Hindlimb muscle (tissue), 1 donor: ENCODE measurements at regions not wholly inside any gene's neighbourhood (a gene's known extent, or its start where the extent isn't known, plus 50 kb on each side); places are given as distances from the start of the nearest gene placed in this dataset.
"Not testable (repeated sequence)": the region's sequence is repeated elsewhere in the genome, so short reads cannot be mapped to it uniquely, and the experiment has no call there.

ENCODE experiments used
- DNase-seq: peaks from one replicate; pipeline ENCODE4 v3.0.0-alpha.2; 2013

DNA sequence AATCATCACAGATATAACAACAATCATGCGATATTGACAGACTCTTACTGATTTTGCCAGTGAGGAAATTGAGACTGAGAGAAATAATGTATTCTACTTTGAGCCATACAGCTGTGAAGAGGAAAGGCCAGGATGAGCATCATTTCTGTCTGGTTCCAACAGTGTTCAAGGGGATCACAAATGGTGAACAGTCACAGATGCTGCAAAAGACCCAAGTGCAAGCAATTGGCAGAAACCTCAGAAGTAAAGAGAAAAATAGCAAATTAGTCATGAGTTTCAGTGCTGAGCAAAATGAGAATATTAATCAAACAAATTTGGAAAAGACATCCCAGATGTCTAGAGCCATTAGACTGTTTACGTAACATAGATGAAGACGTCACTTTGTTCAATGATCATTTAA is 114.1 kb downstream of the RAB38 start:
- DNase-seq, result no peak

DNA sequence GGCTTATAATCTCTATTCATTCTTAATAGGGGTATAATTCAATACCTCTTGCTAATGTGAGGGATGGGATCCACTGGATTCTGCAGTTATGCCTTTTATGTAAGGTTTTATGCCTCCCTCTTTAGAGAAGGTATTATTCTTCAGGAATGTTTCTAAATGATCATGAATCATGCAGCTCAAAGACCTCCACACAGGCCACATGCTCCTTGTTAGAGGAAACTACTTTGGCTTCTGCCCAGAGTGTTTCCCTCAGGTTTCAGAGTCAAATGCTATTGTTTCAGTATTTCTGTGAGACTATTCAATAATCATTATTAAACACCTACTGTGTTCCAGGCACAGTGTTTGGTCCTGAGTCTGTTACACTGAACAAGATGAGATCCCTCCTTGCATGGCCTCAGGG is 115.9 kb downstream of the RAB38 start:
- no peak for DNase-seq

GRCh38 chr11:88051396-88051795 is 123.8 kb downstream of the RAB38 start:
- DNase-seq, result no peak

DNA sequence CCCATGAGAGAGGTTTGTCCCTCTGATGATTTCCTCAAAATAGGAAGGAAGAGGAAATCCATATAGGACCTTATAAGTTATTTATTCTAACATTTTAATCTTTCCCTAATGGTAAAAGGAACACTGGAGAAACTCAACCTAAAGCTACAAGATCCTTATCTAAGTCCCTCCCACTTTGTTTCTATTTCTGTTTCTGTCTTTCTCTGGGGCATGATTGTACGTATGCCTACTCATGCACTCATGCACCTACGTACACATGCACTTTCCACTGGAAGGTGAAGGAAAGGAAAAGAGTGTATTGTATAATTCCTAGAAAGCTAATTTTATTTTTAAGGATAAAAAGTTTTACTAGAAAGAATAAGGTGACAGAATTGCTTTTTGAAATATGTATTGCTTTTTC is 125.0 kb downstream of the RAB38 start:
- DNase-seq, result no peak

DNA sequence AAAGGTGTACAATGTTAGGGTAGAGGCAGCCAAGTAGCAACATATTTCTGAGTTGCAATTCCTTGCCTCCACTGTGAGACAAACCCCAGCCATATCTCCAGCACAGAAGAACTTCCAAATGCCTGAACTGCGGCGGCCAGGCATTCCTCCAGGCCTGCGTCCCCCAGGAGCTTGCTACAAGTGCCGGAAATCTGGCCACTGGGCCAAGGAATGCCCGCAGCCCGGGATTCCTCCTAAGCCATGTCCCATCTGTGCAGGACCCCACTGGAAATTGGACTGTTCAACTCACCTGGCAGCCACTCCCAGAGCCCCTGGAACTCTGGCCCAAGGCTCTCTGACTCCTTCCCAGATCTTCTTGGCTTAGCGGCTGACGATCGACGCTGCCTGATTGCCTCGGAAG is 130.0 kb downstream of the RAB38 start:
- DNase-seq, result not testable (repeated sequence)

GRCh38 chr11:88044658-88045057 is 130.6 kb downstream of the RAB38 start:
- DNase-seq, result not testable (repeated sequence)

DNA sequence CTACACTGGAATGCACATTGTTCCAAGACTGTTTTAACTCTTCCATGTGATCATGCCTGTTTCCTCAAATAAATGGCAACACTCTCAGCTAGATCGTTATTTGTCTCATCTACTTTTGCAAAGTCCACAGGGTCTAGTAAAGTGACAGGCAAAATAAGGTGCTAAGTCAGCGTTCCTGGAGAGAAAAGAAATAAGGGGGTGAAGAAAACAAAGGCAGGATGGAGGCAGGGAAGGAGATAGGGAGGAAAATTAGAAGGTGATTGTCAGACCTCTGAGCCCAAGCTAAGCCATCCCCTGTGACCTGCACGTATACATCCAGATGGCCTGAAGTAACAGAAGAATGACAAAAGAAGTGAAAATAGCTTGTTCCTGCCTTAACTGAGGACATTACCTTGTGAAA is 132.1 kb downstream of the RAB38 start:
- DNase-seq, result no peak

DNA sequence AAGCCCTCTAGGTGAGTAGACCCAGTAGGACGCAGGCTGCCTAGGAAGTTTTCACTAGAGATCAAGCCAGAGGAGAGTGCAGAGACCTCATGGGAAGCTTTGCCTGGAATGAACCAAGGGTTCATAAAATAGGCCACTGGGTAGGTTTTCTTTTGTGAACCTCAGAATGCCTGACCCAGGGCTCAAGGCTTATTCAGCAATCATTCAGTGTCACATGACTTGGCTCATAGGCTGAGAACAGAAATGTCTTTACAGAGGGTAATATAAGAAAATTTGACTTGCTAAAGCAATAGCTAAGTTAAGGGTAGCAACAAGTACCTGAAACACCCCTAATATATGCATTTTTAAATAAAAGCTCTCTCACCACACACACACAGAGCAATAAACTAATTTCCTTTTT is 132.6 kb downstream of the RAB38 start:
- DNase-seq, result no peak

GRCh38 chr11:88042238-88042637 is 133.0 kb downstream of the RAB38 start:
- DNase-seq, result no peak

DNA sequence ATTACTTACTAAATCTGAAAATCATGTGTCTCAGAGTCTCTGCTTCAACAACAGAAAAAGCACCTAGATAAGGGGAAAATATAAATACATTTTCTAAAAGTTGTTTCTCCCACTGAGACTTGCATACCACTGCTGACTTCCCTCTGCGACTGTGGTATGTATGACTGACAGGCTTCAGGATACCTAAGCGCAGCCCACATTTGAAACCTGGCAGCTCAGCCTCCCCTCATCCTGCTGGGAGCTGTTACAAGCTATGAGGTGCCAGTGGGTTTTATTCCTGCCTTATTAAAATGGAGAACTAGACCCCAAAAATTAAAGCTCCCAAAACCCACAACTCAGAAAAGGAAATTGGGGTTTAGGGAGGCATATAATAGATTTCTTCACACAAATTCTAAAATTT is 133.6 kb downstream of the RAB38 start:
- DNase-seq, result no peak

DNA sequence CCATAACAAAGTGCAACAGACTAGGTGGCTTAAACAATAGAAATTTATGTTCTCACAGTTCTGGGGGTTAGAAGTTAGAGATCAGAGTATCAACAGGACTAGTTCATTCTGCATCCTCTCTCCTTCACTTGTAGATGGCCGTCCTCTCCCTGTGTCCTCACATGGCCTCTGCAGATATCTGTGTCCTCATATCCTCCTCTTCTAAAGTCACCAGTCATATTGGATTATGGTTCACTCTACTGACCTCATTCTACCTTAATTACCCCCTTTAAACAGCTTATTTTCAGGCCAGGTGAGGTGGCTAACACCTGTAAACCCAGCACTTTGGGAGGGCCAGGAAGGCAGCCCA is 135.1 kb downstream of the RAB38 start:
- no peak for DNase-seq

DNA sequence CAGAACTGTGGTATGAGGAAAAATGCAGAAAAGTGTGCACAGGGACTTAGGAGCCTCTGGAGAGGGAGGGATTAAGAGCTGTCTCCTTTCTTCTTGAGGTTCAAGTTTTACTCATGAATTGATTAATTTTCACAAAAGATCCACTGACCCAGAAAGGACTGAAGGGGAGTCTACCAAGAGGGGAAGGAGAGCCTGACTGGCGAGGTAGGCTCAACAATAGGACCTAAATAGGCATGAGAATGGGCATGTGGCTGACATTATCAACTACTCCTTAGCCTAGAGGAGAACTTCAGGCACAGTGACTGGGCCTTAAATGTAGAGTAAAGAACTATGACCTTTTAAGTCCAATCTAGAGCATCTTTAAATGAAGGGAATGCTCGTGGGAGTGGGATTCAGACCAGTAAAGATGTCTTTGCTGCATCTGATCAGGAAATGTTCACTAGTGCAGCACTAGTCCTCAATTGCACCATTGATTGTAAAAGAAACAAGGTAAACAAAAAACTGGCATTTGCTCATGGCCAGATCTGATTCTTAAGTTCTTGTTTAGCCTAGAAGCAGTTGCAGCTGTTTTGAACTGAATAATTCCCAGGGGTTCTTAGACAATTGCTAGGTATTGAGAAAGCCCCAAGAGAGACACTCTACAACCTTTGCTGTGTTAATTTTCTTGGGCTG is 135.6 kb downstream of the RAB38 start:
- DNase-seq, result no peak

DNA sequence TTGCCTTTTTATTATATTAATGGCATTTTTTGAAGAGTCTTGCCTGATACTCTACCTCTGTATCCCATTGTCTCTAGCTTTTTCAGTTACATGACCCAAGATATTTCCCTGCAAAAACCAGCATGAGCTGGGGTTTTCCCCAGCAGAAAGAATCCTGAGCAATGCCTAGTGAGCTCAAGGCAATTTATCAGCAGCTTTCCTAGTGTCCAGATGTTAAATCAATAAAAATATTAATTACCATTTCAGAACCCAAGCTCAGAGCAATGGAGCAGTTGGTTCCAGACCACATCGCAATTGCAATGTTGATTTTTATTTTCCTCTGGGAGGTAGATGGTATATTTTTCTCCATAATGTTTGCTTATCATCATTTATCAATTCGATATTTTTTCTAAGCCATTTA is 137.2 kb downstream of the RAB38 start:
- no peak for DNase-seq

- no peak for DNase-seq
Measured at GRCh38 chr11:88036701-88037100, 138.5 kb downstream of the RAB38 start.

- DNase-seq, result no peak
Measured at GRCh38 chr11:88035271-88035670, 140.0 kb downstream of the RAB38 start.

GRCh38 chr11:88017666-88018065 is 157.6 kb downstream of the RAB38 start:
- DNase-seq, result no peak

GRCh38 chr11:88016392-88017170 is 158.7 kb downstream of the RAB38 start:
- DNase-seq, result peak; percentile 75

GRCh38 chr11:88015170-88015569 is 160.1 kb downstream of the RAB38 start:
- DNase-seq, result no peak

DNA sequence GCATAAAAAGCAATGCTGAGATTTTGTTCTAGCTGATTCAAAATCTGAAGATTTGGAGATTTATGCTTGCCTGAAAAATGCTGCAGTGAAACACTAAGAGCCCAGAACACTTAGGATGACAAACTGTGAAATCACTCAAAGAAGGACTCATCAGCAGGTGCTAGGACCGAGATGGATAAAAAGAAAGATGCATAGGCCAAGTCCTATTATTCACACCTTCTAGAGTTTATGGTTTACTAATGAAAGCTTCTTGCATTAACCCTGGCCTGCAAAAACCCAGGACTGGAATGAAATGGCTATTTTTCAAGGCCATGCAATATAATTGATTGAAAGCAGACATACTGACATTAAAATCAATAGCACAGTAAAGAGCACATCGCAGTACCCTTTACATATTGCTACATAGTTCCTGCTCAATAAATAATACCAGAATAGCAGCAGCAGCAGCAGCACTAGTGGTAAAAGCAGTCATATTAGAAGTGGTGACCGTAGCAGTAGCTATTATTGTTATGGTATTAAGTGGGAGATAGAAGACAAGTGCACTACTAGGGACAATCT is 161.7 kb downstream of the RAB38 start:
- no peak for DNase-seq

GRCh38 chr11:88012456-88012855 is 162.8 kb downstream of the RAB38 start:
- no peak for DNase-seq

DNA sequence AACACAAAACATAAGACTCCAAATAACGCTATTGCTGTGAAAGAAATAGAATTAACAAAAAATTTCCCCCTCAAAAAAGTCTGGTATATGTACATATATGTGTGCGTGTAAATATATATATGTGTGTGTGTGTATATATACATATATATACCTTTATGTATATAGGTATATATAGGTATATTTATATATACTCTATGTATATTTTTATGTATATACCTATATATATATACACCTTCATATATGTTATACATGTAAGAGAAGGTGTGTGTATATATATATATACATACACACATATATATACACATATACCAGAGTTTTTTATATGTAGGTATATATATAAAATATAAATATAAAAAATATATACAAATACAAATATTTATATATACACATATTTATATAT is 199.2 kb downstream of the RAB38 start:
- no peak for DNase-seq

- DNase-seq, result no peak
Measured at GRCh38 chr11:87974797-87975196, 200.4 kb downstream of the RAB38 start.

DNA sequence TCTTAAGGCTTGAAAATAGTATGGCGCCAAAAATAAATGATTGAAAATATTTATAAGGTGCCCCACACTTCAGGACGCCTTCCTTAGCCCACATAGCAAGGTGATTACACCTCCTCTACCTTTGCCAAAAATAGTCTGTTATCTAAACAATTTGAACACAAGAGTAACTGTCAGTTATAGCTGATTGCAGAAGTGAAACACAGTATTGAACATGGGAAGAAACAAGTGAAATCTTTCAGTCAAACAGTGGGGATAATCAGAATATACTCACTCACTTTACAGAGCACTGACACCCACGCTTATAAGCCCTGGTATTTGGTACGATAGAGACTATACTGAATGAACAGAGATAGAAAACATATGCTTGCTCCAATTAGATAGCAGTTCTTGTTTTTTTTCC is 203.1 kb downstream of the RAB38 start:
- no peak for DNase-seq

- no peak for DNase-seq
Measured at GRCh38 chr11:87971354-87971753, 203.9 kb downstream of the RAB38 start.
